Upper lobe of left lung (tissue), 6 donors: ENCODE measurements at regions not wholly inside any gene's neighbourhood (a gene's known extent, or its start where the extent isn't known, plus 50 kb on each side); places are given as distances from the start of the nearest gene placed in this dataset.
A peak's percentile ranks its signal among the peaks of the same experiment; 100 is the strongest.

ENCODE experiments used
- ATAC-seq, 2 donors: fragments of 200-7000 bp; cut with Tn5 transposase; one replicate each; pipeline ENCODE4 v1.9.1; 2022; ENCODE audit warnings: mild to moderate bottlenecking in 2 of 2, moderate library complexity in 2 of 2; ENCODE audit not compliant: low FRiP score in 2 of 2
- DNase-seq, 2 donors: peaks; one replicate each; pipeline ENCODE4 v3.0.0-alpha.2; 2019 to 2020
- H3K27ac ChIP-seq, 4 donors: fragments of 200-600 bp; sonication (generic); one replicate each; pipeline ENCODE4 v1.5.1; 2016 to 2019
- H3K27me3 ChIP-seq, 4 donors: fragments of 200-600 bp; sonication (generic); one replicate each; pipeline ENCODE4 v1.5.1; 2017 to 2019
- H3K36me3 ChIP-seq, 4 donors: fragments of 200-600 bp; sonication (generic); one replicate each; pipeline ENCODE4 v1.5.1; 2016 to 2019
- H3K4me1 ChIP-seq, 4 donors: fragments of 200-600 bp; sonication (generic); one replicate each; pipeline ENCODE4 v1.5.1; 2018 to 2019
- H3K4me3 ChIP-seq, 4 donors: fragments of 200-600 bp; sonication (generic); one replicate each; pipeline ENCODE4 v1.5.1; 2017 to 2019; ENCODE audit warnings: mild to moderate bottlenecking in 2 of 4, moderate library complexity in 1 of 4
- H3K9me3 ChIP-seq, 4 donors: fragments of 200-600 bp; sonication (generic); one replicate each; pipeline ENCODE4 v1.5.1; 2018 to 2019
- CTCF ChIP-seq, 6 experiments: fragments of 450-650 bp in 4 of 6; fragments of 200-600 bp in 2 of 6; sonication (generic) in 2 of 6; IDR thresholded peaks; one replicate each; pipeline ENCODE4 v1.5.1; 2016 to 2019; ENCODE audit warnings: antibody characterized with exemption in 6 of 6
- EP300 ChIP-seq, 4 donors: sonication (generic); formaldehyde crosslinking; IDR thresholded peaks; one replicate each; pipeline ENCODE4 v1.5.1; 2017; ENCODE audit warnings: antibody characterized with exemption in 4 of 4, control low read depth in 2 of 4
- POLR2A ChIP-seq, 4 donors: fragments of 450-650 bp; IDR thresholded peaks; one replicate each; pipeline ENCODE4 v1.5.1; 2016 to 2017; ENCODE audit warnings: antibody characterized with exemption in 4 of 4, mild to moderate bottlenecking in 2 of 4
- POLR2AphosphoS5 ChIP-seq, 2 donors: sonication (generic); formaldehyde crosslinking; IDR thresholded peaks; one replicate each; pipeline ENCODE4 v1.5.1; 2017; ENCODE audit warnings: antibody characterized with exemption in 2 of 2
- WGBS, 2 donors: methylation state at CpG; one replicate each; pipeline ENCODE4 v1.1.5; 2017 to 2018; 5-methylcytosine and 5-hydroxymethylcytosine counted together
- donor health status: DM: no; HTN: no; CAD: no; lungs with moderate emphysema.
- donor health status: DM: no; HTN: yes; CAD: no; lungs with severe emphysema.

DNA sequence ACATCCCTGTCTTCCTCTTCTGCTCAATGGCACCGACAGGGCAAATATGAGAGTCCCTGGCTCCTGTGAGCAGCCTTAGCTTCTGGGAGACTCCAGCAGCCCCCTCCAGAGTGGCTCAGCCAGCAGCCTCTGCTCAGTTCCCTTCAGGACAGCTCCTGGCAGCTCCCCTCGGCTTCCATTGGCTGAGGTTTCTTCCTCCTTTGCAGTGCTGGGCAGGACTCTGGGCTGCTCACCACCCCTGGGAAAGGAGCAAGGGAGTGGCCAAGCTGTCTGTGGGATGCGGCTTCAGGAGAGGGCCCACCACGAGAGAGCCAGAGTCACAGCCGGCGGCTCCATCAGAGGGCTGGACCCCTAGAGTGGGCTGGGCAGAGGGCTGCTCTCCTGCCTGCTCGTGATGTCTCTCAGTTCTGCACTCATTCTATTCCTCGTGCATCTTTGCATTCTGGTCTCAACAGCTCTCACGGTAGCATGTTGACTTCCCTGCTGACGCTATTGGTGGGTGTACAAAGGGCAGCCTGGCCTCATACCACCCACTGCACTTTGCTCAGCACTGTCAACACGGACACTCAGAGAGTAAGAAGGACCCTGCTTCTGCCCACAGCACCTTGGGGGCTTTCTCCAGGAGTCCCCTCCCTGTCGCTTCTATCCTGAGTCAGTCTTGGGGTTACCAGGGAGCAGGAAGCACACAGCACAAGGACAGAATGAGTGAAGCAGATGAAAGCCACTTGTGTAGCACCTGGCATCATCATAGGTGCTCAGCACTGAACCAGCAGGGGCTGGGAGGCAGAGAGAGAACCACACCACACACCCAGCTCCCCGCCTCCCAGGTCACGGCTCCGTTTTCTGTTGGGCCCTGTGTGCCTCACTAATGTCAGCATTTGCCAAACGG is 80.9 kb upstream of the ALDH1B1 start:
- Histone ChIP-seq H3K27me3 (no peaks in the 10 kb centered on the region), H3K4me1 (no peaks in the 10 kb centered on the region), H3K9me3 (no peaks in the 10 kb centered on the region), H3K4me3 (no peak overlapping the region), H3K36me3 (no peaks in the 10 kb centered on the region), H3K27ac (no peak overlapping the region)
- 58 to 61% methylated on average over 10 to 13 of the region's 16 CpGs for WGBS, 2 donors
- DNase-seq (peak in 1 of 2 donors; percentile 24), ATAC-seq (peak in 1 of 2 donors; percentile 45)
- TF ChIP-seq POLR2A (IDR thresholded peaks at IDR 0.05) (no peak), POLR2AphosphoS5 (IDR thresholded peaks at IDR 0.05) (no peak), EP300 (IDR thresholded peaks at IDR 0.05) (no peak), CTCF (IDR thresholded peaks at IDR 0.05) (no peak)

- no peaks in the 10 kb centered on the region for H3K27me3 ChIP-seq
- H3K4me1 ChIP-seq, result no peaks in the 10 kb centered on the region
- H3K9me3 ChIP-seq, result no peaks in the 10 kb centered on the region
- no peak overlapping the region for H3K4me3 ChIP-seq
- TF ChIP-seq CTCF (IDR thresholded peaks at IDR 0.05) (no peak), EP300 (IDR thresholded peaks at IDR 0.05) (no peak), POLR2A (IDR thresholded peaks at IDR 0.05) (no peak), POLR2AphosphoS5 (IDR thresholded peaks at IDR 0.05) (no peak)
- DNase-seq, result no peak
- ATAC-seq, result no peak
- no peak overlapping the region for H3K27ac ChIP-seq
- H3K36me3 ChIP-seq, result no peaks in the 10 kb centered on the region
- WGBS, 2 donors, result 61 to 69% methylated on average over 11 of the region's 11 CpGs
Observed at GRCh38 chr9:38309324-38310195, 82.9 kb upstream of the ALDH1B1 start.

- Histone ChIP-seq H3K27me3 (no peaks in the 10 kb centered on the region), H3K27ac (no peak overlapping the region), H3K4me3 (no peak overlapping the region), H3K9me3 (no peaks in the 10 kb centered on the region), H3K36me3 (no peaks in the 10 kb centered on the region), H3K4me1 (no peaks in the 10 kb centered on the region)
- 92 to 93% methylated on average over 4 of the region's 4 CpGs for WGBS, 2 donors
- no peak for DNase-seq
- TF ChIP-seq EP300 (IDR thresholded peaks at IDR 0.05) (no peak), POLR2A (IDR thresholded peaks at IDR 0.05) (no peak), POLR2AphosphoS5 (IDR thresholded peaks at IDR 0.05) (no peak), CTCF (IDR thresholded peaks at IDR 0.05) (no peak)
- ATAC-seq, result no peak
Observed at GRCh38 chr9:38308136-38308535, 84.4 kb upstream of the ALDH1B1 start.

- no peak for DNase-seq
- H3K4me1 ChIP-seq, result no peaks in the 10 kb centered on the region
- no peak overlapping the region for H3K27ac ChIP-seq
- ATAC-seq, result no peak
- TF ChIP-seq CTCF (IDR thresholded peaks at IDR 0.05), result no peak
- no peak for TF ChIP-seq POLR2AphosphoS5 (IDR thresholded peaks at IDR 0.05)
- TF ChIP-seq EP300 (IDR thresholded peaks at IDR 0.05), result no peak
- no peak overlapping the region for H3K4me3 ChIP-seq
- no peaks in the 10 kb centered on the region for H3K27me3 ChIP-seq
- no peaks in the 10 kb centered on the region for H3K9me3 ChIP-seq
- no peaks in the 10 kb centered on the region for H3K36me3 ChIP-seq
- 84 to 89% methylated on average over 5 of the region's 5 CpGs for WGBS, 2 donors
Observed at GRCh38 chr9:38306899-38307298, 85.6 kb upstream of the ALDH1B1 start.
